GM12878 (cell line): ENCODE measurements at regions not wholly inside any gene's neighbourhood (a gene's known extent, or its start where the extent isn't known, plus 50 kb on each side); places are given as distances from the start of the nearest gene placed in this dataset.

Experiments used
- USF1 ChIP-seq: IDR thresholded peaks from 2 replicates; pipeline ENCODE4 v1.6.1; 2011; ENCODE audit warnings: borderline replicate concordance, low read depth, mild to moderate bottlenecking, moderate library complexity, mixed read lengths, low read length; ENCODE audit not compliant: insufficient read depth; ENCODE audit errors: extremely low read length
- ZNF207 ChIP-seq: fragments of 450-650 bp; IDR thresholded peaks from 2 replicates; pipeline ENCODE4 v1.6.1; 2014; ENCODE audit warnings: antibody characterized with exemption, mild to moderate bottlenecking, borderline replicate concordance
- TF ChIP-seq, protein P1 (sequence below): IDR thresholded peaks from 2 replicates; pipeline ENCODE4 v1.6.1; 2011; ENCODE audit warnings: low read depth, mild to moderate bottlenecking, low read length, moderate library complexity, borderline replicate concordance; ENCODE audit errors: extremely low read depth

DNA sequence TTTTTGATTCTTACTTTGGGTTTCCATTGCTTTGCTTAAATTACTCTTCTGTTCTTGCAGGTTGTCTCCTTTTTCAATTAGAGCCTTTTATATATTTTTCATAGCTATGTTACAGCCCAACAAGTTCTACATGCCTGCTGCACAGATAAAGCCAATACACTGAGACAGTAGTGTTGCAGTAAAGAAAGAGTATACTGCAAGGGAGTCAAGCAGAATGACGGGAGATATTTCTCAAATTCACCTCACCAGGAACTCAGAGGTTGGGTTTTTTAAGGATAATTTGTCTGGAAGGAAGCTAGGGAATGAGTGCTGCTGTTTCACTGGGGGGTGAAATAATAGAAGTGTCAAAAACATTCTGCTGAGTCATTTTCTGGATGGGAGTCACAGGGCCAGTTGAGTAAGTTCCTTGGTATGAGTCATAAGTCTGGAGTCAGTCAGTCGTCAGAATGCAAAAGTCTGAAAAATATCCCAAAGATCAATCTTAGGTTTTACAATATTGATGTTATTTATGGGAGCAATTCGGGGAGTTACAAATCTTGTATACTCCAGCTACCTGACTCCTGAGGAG, 193.0 kb upstream of the RGPD4 start:
- TF ChIP-seq USF1, result no peak
- TF ChIP-seq ZNF207, result no peak
- TF ChIP-seq, protein P1, sequence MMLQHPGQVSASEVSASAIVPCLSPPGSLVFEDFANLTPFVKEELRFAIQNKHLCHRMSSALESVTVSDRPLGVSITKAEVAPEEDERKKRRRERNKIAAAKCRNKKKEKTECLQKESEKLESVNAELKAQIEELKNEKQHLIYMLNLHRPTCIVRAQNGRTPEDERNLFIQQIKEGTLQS, result no peak
